ENCODE measurements at regions not wholly inside any gene's neighbourhood (a gene's known extent, or its start where the extent isn't known, plus 50 kb on each side); places are given as distances from the start of the nearest gene placed in this dataset.

DNA sequence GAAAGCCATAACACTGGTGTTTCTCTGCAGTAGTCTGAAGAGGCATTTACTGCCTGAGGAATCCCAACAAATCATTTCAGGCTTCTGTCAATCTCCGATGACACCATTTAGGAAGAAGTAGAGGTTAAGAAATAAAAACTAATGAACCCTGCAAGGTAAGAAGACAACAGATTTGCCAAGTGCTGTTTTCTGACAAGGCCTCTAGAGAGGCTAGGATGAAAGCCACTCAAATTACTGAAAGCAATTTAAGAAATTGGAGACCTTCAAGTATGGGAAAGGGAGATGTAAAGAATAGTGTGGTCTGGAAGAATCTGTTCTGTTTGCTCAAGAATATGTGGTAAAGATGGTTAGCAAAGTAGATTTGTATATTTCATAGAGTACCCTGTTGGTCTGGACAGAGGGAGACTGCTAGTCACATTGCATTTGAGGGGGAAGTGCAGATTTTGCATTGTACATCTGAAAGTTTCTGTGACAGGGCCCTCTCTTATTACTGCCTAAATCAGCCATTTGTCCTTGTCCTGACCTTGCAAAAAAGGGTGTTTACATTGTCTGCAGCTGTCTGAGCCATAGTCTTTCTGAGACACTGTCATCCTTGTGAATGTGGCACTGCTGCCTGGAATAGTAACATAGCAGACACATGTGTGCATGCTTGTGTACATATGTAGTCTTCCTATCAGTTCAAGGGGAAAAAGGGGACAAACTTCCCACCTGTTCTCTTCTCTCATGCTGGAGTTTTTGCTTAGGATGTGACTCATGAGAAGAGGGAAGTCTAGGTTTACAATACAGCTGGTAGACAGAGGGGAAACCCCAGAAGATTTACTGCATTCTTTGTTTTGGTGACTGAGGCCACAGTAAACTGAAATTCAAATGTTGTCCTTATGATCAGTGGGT is 640.2 kb upstream of the KIRREL3 start:
- POLR2A ChIA-PET = no interaction called here
- no peak overlapping the region for H3K4me2 ChIP-seq
- no peaks in the 10 kb centered on the region for H3K9me3 ChIP-seq
- no peak for TF ChIP-seq POLR2A (IDR thresholded peaks at IDR 0.05; ENCODE audit: low read length)
- TF ChIP-seq CBX2 (IDR thresholded peaks at IDR 0.05; ENCODE audit: borderline replicate concordance, low read depth) = no peak
- TF ChIP-seq ZC3H11A (IDR thresholded peaks at IDR 0.05) = no peak
- no peak for TF ChIP-seq EHF (CRISPR knock-in tag; IDR thresholded peaks at IDR 0.05)
- TF ChIP-seq ZFP36 (IDR thresholded peaks at IDR 0.05; ENCODE audit: borderline replicate concordance, partially characterized antibody) = no peak
- no peak for TF ChIP-seq CHD4 (IDR thresholded peaks at IDR 0.05; ENCODE audit: borderline replicate concordance)
- TF ChIP-seq, protein P1, sequence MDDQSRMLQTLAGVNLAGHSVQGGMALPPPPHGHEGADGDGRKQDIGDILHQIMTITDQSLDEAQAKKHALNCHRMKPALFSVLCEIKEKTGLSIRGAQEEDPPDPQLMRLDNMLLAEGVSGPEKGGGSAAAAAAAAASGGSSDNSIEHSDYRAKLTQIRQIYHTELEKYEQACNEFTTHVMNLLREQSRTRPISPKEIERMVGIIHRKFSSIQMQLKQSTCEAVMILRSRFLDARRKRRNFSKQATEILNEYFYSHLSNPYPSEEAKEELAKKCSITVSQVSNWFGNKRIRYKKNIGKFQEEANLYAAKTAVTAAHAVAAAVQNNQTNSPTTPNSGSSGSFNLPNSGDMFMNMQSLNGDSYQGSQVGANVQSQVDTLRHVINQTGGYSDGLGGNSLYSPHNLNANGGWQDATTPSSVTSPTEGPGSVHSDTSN (IDR thresholded peaks at IDR 0.05) = no peak
- TF ChIP-seq FOSB (CRISPR knock-in tag; IDR thresholded peaks at IDR 0.05) = no peak
- no peak for TF ChIP-seq BHLHE40 (IDR thresholded peaks at IDR 0.05; ENCODE audit: low read depth, low read length)
- TF ChIP-seq MYC (IDR thresholded peaks at IDR 0.05; ENCODE audit: borderline replicate concordance, low read length) = no peak
- no peak for TF ChIP-seq HEYL (CRISPR knock-in tag; IDR thresholded peaks at IDR 0.05)
- TF ChIP-seq, protein P2, sequence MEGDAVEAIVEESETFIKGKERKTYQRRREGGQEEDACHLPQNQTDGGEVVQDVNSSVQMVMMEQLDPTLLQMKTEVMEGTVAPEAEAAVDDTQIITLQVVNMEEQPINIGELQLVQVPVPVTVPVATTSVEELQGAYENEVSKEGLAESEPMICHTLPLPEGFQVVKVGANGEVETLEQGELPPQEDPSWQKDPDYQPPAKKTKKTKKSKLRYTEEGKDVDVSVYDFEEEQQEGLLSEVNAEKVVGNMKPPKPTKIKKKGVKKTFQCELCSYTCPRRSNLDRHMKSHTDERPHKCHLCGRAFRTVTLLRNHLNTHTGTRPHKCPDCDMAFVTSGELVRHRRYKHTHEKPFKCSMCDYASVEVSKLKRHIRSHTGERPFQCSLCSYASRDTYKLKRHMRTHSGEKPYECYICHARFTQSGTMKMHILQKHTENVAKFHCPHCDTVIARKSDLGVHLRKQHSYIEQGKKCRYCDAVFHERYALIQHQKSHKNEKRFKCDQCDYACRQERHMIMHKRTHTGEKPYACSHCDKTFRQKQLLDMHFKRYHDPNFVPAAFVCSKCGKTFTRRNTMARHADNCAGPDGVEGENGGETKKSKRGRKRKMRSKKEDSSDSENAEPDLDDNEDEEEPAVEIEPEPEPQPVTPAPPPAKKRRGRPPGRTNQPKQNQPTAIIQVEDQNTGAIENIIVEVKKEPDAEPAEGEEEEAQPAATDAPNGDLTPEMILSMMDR (IDR thresholded peaks at IDR 0.05) = no peak
- no peak for TF ChIP-seq CHD2 (IDR thresholded peaks at IDR 0.05; ENCODE audit: low read length, partially characterized antibody)
- H3K4me1 ChIP-seq = no peaks in the 10 kb centered on the region
- ATAC-seq (no peak), FAIRE-seq (no peak), DNase-seq (ENCODE audit: low read depth in 1 of 2, low spot score in 1 of 2) (no peak)
- CTCF ChIA-PET = no interaction called here
- no peak overlapping the region for H3K4me3 ChIP-seq
- WGBS (ENCODE audit: missing lambda C conversion rate) = 6% methylated on average over 1 of the region's 1 CpG
- no peak overlapping the region for H3K27ac ChIP-seq

DNA sequence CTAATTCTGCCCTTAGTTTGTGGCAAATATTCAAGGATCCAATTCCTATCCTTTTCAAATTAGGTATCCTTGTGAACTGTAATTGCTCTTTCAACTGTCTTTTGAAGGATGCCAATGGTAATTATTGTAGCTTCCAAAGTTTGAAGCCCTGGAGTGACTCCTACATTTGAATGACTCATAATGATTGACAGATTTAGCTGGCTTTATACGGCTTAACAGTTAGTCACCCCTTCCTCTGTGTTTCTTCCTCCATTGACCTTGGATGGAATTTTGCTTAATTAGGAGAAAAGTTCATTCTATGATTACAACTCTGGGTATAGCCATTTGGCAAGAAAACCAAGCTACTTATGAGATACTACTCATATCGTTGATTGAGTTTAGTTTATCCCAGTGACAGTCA is 639.3 kb upstream of the KIRREL3 start:
- ATAC-seq (no peak), DNase-seq (ENCODE audit: low read depth in 1 of 2, low spot score in 1 of 2) (no peak), FAIRE-seq (no peak)
- POLR2A ChIA-PET = no interaction called here
- no peaks in the 10 kb centered on the region for H3K9me3 ChIP-seq
- TF ChIP-seq FOSL2 (IDR thresholded peaks at IDR 0.05) = no peak
- TF ChIP-seq FOSL2 (CRISPR knock-in tag; IDR thresholded peaks at IDR 0.05) = no peak
- no peak for TF ChIP-seq HEYL (CRISPR knock-in tag; IDR thresholded peaks at IDR 0.05)
- no peak for TF ChIP-seq EP300 (IDR thresholded peaks at IDR 0.05)
- TF ChIP-seq BHLHE40 (IDR thresholded peaks at IDR 0.05; ENCODE audit: low read depth, low read length) = no peak
- TF ChIP-seq, protein P3, sequence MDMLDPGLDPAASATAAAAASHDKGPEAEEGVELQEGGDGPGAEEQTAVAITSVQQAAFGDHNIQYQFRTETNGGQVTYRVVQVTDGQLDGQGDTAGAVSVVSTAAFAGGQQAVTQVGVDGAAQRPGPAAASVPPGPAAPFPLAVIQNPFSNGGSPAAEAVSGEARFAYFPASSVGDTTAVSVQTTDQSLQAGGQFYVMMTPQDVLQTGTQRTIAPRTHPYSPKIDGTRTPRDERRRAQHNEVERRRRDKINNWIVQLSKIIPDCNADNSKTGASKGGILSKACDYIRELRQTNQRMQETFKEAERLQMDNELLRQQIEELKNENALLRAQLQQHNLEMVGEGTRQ (IDR thresholded peaks at IDR 0.05) = no peak
- no peak for TF ChIP-seq ZC3H11A (IDR thresholded peaks at IDR 0.05)
- TF ChIP-seq, protein P4, sequence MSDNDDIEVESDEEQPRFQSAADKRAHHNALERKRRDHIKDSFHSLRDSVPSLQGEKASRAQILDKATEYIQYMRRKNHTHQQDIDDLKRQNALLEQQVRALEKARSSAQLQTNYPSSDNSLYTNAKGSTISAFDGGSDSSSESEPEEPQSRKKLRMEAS (IDR thresholded peaks at IDR 0.05) = no peak
- TF ChIP-seq, protein P5, sequence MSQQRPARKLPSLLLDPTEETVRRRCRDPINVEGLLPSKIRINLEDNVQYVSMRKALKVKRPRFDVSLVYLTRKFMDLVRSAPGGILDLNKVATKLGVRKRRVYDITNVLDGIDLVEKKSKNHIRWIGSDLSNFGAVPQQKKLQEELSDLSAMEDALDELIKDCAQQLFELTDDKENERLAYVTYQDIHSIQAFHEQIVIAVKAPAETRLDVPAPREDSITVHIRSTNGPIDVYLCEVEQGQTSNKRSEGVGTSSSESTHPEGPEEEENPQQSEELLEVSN (IDR thresholded peaks at IDR 0.05; ENCODE audit: borderline replicate concordance, low read depth) = no peak
- TF ChIP-seq TFCP2L1 (CRISPR knock-in tag; IDR thresholded peaks at IDR 0.05) = no peak
- WGBS (ENCODE audit: missing lambda C conversion rate) = 4% methylated on average over 2 of the region's 2 CpGs
- H3K4me2 ChIP-seq = no peak overlapping the region
- no peak overlapping the region for H3K4me3 ChIP-seq
- CTCF ChIA-PET = interaction anchor here (1.4 kb wide), 1 partner anchor 149 kb away, joined by 3 read pairs; no protein-coding TSS in a partner anchor
- no peak overlapping the region for H3K27ac ChIP-seq
- H3K4me1 ChIP-seq = no peaks in the 10 kb centered on the region
